SW480 (cell line): ENCODE measurements at regions not wholly inside any gene's neighbourhood (a gene's known extent, or its start where the extent isn't known, plus 50 kb on each side); places are given as distances from the start of the nearest gene placed in this dataset.

Experiments used
- DNase-seq: peaks from one replicate; pipeline ENCODE4 v3.0.0-alpha.2; 2016; ENCODE audit warnings: low spot score

GRCh38 chr7:145645135-145645515, 471.5 kb upstream of the CNTNAP2 start:
- DNase-seq = no peak

DNA sequence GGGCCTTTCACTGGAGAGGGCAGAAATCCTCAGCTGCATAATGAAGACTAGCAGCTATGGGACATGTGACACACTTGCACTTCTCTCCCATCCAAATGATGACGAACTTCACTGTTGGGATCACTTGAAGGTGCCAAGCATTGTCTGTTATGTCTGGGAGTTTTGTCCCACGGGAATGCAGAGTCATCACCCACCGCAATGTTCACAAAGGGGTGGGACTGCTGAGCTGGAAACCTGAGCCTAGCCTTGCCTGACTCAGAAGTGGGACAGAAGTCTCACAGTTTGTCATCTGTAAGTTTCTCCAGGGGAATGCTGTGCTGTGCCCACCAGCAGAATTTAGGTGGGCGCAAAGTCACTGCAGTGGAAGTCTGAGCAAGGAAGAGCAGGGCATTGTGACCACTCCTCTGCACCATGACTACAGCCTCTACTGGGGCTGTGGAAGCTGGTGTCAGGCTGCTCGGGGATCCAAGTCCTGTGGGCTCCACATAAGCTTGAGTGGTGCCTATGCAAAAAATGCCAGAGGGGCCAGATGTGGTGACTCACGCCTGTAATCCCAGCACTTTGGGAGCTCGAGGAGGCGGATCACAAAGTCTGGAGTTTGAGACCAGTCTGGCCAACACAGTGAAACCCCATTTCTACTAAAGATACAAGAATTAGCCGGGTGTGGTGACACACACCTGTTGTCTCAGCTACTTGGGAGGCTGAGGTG, 472.0 kb upstream of the CNTNAP2 start:
- DNase-seq = peak; percentile 14

- peak; percentile 1 for DNase-seq
Measured at GRCh38 chr7:145643981-145644380, 472.6 kb upstream of the CNTNAP2 start.

DNA sequence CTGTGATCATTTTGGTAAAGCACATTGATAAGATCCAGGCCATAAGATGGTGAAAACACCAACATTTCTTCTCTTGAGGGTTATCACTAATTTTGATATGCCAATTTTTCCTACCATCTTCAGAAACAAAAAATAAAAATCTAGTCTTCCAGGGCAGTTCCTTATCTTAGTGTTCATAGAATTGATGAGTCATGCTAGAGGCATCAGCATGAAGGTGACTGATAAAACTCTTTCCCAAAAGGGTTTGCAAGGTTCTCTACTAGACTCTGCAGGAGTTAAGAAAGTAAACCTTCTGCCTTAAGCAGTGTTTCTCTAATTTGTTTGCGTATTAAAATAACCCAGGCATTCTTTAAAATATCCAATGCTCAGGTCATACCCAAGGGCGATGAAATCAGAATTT, 483.1 kb upstream of the CNTNAP2 start:
- DNase-seq = no peak

DNA sequence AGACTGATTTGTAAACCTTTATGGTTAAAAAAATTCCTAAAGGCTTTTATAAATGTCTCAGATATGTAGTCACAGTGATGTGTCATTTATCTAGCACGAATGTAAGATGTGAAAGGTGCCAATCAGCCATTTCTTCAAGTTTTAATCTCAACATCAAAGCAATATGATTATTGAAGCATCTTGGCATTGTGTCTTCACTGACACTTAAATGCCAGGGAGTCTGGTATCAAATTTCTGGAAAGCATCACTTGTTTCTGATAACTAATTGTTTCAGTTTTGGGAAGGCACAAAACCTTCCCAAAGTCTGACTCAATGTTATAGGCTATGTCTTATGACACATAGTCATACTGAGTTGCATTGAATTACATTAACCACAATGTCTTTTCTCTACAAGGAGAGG, 492.0 kb upstream of the CNTNAP2 start:
- no peak for DNase-seq

DNA sequence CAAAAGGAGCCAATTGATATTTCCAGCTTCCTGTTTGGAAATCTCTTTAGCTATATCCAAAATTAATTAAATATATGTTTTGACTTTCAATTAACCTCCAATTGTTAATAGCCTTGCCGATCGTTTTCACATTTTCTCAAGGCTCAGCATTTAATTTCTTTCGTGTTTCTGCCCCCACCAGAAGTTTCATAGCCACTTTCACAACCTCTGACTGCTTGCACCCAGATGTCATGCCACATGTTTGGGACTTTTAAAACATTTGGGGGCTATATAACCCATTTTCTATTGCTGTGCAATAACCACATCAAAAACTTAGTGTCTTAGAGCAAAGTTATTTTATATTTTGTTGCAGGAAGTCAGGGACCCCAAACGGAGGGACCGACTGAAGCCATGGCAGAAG, 510.6 kb upstream of the CNTNAP2 start:
- DNase-seq = no peak

GRCh38 chr7:145599376-145599775, 517.2 kb upstream of the CNTNAP2 start:
- no peak for DNase-seq

- DNase-seq = no peak
Measured at GRCh38 chr7:145584401-145584800, 532.2 kb upstream of the CNTNAP2 start.

- no peak for DNase-seq
Measured at GRCh38 chr7:145582742-145583303, 533.8 kb upstream of the CNTNAP2 start.

DNA sequence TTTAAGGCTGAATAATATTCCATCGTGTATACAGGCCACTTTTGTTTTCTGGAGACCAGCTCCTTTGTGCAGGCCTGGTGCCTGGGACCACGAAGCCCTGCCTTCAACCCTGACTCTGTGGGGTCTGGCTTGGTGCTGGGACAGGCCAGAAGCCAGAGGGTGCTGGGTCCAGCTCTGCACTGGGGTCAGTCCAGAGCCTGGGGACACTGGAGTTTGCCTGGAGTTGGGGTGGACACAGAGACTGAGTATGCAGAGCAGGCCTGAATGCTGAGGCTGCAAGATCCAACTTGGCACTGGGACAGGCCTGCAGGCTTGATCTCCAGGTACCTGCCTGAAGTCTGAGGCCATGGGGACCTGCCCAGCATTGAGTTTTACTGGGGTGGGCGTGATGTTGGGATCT, 558.8 kb upstream of the CNTNAP2 start:
- DNase-seq = no peak

- no peak for DNase-seq
Measured at GRCh38 chr7:145543242-145543641, 573.4 kb upstream of the CNTNAP2 start.

GRCh38 chr7:145539910-145540309, 576.7 kb upstream of the CNTNAP2 start:
- no peak for DNase-seq

GRCh38 chr7:145534301-145534700, 582.3 kb upstream of the CNTNAP2 start:
- no peak for DNase-seq

GRCh38 chr7:145520284-145520683, 596.3 kb upstream of the CNTNAP2 start:
- no peak for DNase-seq

- no peak for DNase-seq
Measured at GRCh38 chr7:145511004-145511403, 605.6 kb upstream of the CNTNAP2 start.

- no peak for DNase-seq
Measured at GRCh38 chr7:145497911-145498525, 618.6 kb upstream of the CNTNAP2 start.

DNA sequence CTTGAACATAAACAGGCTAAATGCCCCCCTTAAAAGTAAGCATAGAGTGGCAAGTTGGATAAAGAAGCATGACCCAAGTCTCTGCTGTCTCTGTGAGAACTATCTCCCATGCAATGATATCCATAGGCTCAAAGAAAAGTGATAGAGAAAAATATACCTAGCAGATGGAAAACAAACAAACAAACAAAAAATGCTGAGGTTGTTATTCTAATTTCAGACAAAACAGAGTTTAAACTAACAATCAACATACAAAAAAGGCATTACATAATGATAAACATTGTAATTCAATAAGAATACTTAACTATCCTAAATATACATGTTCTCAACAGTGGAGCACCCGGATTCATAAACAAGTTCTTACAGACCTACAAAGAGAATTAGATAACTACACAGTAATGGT, 626.2 kb upstream of the CNTNAP2 start:
- no peak for DNase-seq

- DNase-seq = no peak
Measured at GRCh38 chr7:145489609-145490008, 627.0 kb upstream of the CNTNAP2 start.

GRCh38 chr7:145488816-145489215, 627.8 kb upstream of the CNTNAP2 start:
- no peak for DNase-seq

DNA sequence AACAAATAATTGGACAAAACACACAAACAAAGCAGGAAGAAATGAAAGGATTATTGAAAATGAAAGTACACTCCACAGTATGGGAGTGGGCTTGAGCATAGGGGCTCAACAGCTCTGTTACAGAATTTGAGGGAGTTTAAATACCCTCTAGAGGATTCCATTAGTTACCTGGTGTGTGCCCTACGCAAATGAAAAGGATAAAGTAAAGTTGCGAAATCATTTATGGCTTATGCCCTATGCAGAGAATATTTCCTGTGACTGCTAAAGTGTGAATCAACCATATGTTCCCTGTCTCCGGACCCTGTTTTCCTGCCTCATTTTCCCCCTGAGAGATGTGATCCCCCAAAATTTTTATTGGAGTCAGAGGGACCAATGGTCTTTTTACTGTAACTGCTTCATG, 634.6 kb upstream of the CNTNAP2 start:
- DNase-seq = no peak

DNA sequence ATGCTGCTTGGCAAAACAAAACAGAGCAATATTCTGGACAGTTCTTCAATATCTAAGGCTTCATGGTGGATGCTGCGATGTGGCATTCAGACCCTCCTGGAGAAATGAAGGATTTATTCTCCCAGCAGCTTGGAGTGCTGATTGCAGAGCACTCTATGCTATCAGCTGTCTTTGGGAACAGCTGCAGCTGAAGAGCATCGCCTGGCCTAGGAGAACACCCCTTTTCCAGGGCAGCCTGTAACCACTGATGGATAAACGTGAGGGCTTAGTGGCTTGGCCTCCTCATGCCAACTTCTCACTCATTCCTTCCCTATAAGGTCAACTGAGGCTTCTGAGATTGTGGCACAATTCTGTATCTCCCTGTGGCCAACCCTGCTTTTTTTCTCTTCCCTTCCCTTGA, 638.1 kb upstream of the CNTNAP2 start:
- DNase-seq = no peak

DNA sequence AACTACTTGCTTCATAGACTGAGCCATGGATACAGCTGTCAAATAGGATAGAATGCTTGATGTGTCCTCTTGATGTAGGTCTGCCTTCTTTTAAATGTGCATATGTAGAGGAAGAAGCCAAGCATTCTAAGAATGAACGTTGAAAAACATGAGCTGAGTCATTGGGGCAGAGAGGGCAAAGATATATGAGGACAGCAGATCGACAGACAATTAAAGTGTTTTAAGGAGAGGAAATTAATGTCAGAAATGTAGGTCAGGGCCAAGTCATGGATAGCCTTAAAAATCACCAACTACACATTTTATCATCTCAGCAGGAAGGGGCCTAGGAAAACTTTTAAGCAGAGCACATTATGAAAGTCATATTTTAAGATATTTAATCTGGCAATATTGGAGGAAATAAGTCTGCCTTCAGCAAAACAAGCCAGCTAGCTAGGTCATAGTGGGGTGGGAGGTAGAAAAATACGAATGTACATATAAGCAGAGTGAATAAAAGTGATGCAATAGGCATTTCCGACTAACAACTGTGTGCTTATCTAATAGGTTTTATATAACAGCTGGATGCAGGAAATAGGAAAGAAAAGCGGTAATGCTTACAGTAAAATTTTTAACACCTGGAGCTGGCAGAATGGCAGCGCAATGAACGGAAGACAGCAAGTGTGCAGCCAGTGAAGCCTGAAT, 638.3 kb upstream of the TPK1 start:
- no peak for DNase-seq

DNA sequence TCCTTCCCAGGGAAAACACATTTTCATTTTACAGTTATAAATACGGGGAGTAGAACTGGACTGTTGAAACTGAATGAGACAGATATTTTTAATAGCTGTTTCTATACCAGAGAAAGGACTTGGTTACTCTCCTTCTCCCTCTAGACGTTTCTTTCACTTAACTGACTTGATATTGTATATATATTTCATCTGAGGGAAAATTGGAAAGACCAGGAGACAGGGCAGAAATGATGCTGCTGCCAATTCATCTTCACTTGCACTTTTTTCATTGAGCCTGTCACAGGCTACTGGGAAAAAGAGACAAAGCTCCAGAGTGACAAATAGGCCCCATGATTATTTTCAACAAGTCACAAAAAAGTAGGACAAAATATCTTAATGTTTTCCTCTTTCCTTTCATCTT, 636.0 kb upstream of the TPK1 start:
- no peak for DNase-seq
